Esophagus (tissue), 2 donors: ENCODE measurements at regions not wholly inside any gene's neighbourhood (a gene's known extent, or its start where the extent isn't known, plus 50 kb on each side); places are given as distances from the start of the nearest gene placed in this dataset.

Experiments
- H3K27ac ChIP-seq, 2 donors: one replicate each; pipeline ENCODE4 v1.5.1; 2013; ENCODE audit warnings: low read depth in 2 of 2, mild to moderate bottlenecking in 2 of 2, inconsistent platforms in 1 of 2, low read length in 1 of 2, moderate library complexity in 1 of 2
- H3K27me3 ChIP-seq, 2 donors: one replicate each; pipeline ENCODE4 v1.6.1; 2013; ENCODE audit warnings: low read length in 2 of 2, control low read depth in 1 of 2, mild to moderate bottlenecking in 1 of 2; ENCODE audit not compliant: insufficient read depth in 2 of 2, control insufficient read depth in 1 of 2
- H3K36me3 ChIP-seq, 2 donors: one replicate each; pipeline ENCODE4 v1.6.1; 2013; ENCODE audit warnings: low read length in 1 of 2; ENCODE audit not compliant: control insufficient read depth in 2 of 2, insufficient read depth in 2 of 2
- H3K4me1 ChIP-seq, 2 donors: one replicate each; pipeline ENCODE4 v1.6.1; 2013; ENCODE audit warnings: low read length in 1 of 2; ENCODE audit not compliant: control insufficient read depth in 2 of 2, insufficient read depth in 2 of 2
- H3K4me3 ChIP-seq, 2 donors: one replicate each; pipeline ENCODE4 v1.5.1; 2013; ENCODE audit warnings: low read length in 2 of 2, mild to moderate bottlenecking in 2 of 2, low read depth in 1 of 2, moderate library complexity in 1 of 2
- H3K9me3 ChIP-seq, 2 donors: one replicate each; pipeline ENCODE4 v1.6.1; 2013; ENCODE audit warnings: mild to moderate bottlenecking in 2 of 2, low read depth in 1 of 2, low read length in 1 of 2, moderate library complexity in 1 of 2; ENCODE audit not compliant: control insufficient read depth in 2 of 2, insufficient read depth in 1 of 2
- WGBS, 2 donors: extraction: QIAGEN DNeasy Blood & Tissue Kit; methylation state at CpG; one replicate each; pipeline ENCODE4 v1.1.7; 2013; 5-methylcytosine and 5-hydroxymethylcytosine counted together
- donor health status: healthy with polysubstance abuse.
- donor health status: Bipolar disorder and iron deficiency.

DNA sequence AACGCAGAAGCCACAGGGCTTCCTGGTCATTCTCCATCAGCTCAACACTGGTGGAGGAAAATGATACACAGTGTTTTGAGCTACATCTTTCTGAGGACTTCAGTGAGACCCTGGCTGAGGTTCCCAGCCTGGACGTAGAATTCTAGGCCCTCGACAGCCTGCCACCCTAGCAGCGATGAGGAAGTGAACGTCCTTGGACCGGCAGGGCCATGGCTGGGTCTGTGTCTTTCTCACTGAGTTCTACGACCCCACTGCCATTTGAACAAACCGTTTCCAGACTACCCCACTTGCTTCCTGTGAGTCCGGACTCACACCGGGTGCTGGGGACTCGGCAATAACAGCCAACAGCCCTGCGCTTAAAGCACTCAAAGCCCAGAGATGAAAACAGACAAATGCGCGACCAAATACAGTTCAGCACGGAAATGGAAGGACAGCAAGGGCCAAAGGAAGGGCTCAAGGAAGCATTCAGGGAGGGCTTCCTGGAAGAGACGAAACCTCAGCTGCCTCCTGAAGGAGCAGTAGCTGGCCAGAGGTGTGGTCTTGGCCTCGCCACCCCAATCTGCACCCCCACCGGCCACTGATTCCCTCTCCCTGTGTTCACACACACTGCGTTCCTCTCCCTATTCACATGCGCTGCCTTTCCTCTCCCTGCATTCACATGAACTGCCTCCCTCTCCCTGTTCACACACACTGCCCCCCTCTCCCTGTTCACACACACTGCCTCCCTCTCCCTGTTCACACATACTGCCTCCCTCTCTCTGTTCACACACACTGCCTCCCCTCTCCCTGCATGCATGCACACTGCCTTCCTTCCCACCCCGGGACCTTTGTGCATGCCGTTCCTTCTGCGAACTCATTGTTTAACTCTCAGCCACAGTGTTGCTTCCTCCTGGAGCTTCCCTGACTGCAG is 136.3 kb upstream of the PRR20G start:
- no peaks in the 10 kb centered on the region for H3K36me3 ChIP-seq
- H3K9me3 ChIP-seq, result no peaks in the 10 kb centered on the region
- no peak overlapping the region for H3K4me3 ChIP-seq
- 74 to 77% methylated on average over 23 of the region's 23 CpGs for WGBS, 2 donors
- peaks cover 0 to 3% of the 10 kb centered on the region in 2 donors for H3K27me3 ChIP-seq
- no peak overlapping the region for H3K27ac ChIP-seq
- H3K4me1 ChIP-seq, result peaks cover 0 to 4% of the 10 kb centered on the region in 2 donors

DNA sequence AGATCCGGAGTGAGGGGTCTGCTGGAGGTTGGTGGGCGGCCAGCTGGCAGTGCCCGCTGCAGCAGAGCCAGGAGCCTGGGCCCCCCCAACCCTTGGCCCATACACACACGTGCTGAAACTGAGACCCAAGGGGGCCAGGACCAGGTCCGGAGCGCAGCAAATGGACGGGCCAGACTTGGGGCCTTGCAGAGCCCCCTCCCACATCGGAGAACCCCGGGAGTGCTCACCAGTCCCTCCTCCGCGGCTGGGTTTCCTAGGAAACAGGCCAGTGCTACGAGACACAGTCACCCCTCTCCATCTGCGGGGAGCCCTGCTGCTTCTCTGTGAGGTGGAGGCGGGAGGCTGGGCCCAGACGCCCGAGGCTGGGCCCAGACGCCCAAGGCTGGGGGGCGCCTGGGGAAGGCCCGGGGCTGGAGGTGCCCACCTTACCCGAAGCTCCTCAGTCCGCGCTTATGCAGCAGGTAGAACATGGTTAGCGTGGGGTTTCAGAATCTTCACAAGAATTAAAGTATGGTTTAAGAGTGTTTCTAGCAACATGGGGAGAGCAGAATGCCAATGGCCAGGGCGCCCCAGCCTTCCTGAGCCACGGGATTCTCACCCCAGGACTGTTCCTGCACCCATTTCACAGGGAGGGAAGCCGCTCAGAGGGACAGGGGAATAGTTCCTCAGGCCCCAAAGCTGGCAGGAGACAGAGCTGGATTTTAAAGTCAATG is 135.0 kb upstream of the PRR20G start:
- no peaks in the 10 kb centered on the region for H3K27me3 ChIP-seq
- no peak overlapping the region for H3K27ac ChIP-seq
- H3K9me3 ChIP-seq, result no peaks in the 10 kb centered on the region
- no peak overlapping the region for H3K4me3 ChIP-seq
- peaks cover 0 to 4% of the 10 kb centered on the region in 2 donors for H3K4me1 ChIP-seq
- H3K36me3 ChIP-seq, result no peaks in the 10 kb centered on the region
- 59 to 65% methylated on average over 26 of the region's 26 CpGs for WGBS, 2 donors

DNA sequence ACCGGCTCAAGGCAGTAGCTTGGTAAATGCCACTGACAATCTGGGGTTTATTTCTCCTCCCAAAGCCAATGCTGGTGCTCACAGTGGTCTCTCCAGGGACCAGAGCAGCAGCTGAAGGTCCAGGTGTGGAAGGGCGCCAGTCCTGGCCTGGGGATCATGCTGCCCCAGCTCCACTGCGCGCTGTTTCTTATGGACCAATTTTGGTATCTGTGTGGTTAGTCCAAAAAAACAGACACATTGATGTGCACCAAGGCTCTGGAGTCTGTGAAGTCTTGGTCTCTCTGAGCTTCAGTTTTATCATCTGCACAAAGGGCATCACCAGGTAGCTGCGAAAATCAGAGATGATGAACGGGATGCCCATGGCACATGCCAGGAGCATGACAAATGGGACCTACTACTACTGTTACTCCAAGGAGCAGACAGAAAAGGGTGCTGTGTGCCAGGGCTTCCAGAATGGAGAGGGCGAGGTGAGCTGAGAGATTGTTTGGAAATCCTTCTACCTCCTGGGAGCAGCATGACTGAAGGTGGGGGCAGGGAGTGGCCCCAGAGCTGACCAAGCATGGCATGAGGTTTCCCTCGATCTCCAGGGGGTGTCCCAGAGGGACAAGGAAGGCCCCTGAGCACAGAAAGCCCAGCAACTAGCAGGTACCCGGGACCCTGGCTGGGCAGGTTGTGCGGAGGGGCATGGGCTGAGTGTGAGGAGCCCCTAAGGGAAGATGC is 134.3 kb upstream of the PRR20G start:
- Histone ChIP-seq H3K27ac (no peak overlapping the region), H3K36me3 (no peaks in the 10 kb centered on the region), H3K27me3 (no peaks in the 10 kb centered on the region), H3K4me3 (no peak overlapping the region), H3K9me3 (no peaks in the 10 kb centered on the region), H3K4me1 (peaks cover 0 to 4% of the 10 kb centered on the region in 2 donors)
- WGBS, 2 donors, result 62 to 69% methylated on average over 10 of the region's 10 CpGs

DNA sequence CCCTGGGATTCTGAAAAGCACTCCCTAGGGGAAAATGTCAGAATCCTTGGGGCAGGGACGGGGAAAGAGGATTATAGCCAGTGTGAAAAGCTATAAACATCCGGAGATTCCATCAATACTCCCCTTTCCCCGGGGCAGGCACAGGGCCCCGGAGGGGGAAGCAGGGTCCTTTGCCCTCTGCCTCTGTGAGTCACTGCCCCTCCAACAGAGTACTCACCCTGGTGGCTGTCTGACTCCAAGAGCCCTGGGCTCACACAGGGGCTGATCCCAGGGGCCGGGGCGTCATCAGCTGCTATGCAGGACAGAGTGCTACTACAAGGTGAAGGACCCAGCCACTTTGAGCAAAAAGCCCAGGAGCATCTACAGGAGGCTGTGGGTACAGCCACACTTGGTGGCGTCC is 133.0 kb upstream of the PRR20G start:
- no peak overlapping the region for H3K27ac ChIP-seq
- 30 to 35% methylated on average over 7 of the region's 7 CpGs for WGBS, 2 donors
- H3K27me3 ChIP-seq, result no peaks in the 10 kb centered on the region
- no peaks in the 10 kb centered on the region for H3K36me3 ChIP-seq
- no peaks in the 10 kb centered on the region for H3K4me1 ChIP-seq
- H3K4me3 ChIP-seq, result no peak overlapping the region
- H3K9me3 ChIP-seq, result no peaks in the 10 kb centered on the region

DNA sequence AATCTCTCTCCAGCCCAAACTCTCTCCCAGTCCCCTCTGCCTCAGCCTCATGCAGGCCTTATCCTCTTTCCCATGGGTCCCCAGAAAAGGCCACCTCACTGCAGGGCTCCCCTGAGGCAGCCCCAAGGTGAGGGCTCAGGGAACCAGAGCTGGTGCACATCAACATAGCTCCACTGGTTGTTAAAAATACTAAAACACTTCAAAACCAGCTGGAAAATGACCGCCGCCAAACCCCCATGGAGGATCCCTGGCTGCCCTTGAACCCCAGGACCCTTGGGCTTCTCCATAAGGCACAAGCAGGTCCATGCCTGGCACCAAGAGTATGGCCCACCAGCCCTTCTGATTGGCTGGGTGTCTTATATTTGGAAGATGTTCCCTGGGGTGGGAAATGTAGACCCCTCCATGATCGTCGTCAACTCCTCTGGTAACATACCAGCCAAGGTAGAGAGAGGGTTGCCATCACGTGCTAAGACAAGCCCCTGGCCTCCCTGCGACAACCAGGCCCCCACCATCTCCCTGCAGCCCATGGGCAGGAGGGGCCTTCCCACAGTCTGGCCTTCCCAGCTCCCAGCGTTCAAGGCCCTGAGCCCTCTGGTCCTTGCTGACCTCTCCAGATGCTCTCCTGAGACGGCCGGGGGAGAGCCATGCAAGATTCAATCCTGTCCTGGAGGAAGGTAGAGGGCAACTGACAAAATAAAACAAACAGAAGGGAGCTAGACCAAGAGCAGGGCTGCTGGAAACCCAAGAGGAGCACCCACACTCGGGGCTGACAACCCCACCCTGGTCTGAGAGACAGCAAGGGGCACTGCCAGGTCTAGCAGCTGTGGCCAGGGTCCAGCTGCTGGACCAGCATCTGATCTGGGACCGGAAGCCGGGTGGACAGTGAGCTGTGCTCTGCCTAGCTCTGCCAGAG is 132.1 kb upstream of the PRR20G start:
- WGBS, 2 donors, result 72 to 79% methylated on average over 12 of the region's 12 CpGs
- no peak overlapping the region for H3K27ac ChIP-seq
- H3K36me3 ChIP-seq, result no peaks in the 10 kb centered on the region
- H3K4me3 ChIP-seq, result no peak overlapping the region
- H3K27me3 ChIP-seq, result no peaks in the 10 kb centered on the region
- no peaks in the 10 kb centered on the region for H3K4me1 ChIP-seq
- H3K9me3 ChIP-seq, result no peaks in the 10 kb centered on the region

DNA sequence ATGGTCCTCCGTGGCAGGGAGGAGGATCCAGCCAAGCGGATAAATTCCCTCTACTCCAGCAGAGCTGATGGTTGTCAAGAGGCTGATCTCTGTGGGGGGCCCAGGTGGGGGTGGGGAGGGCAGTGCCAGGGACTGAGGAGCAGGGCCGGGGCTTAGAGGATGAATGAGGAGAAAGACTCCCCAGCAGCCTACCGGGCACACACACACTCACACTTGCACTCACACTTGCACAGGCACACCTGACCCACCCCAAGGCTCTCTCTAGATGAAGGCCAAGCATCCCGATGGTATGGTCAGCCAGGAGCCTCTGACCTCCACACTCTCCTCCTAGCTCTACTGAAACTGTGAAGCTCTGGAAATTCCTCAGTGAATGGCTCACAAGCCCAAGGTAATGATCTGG is 131.3 kb upstream of the PRR20G start:
- H3K4me3 ChIP-seq, result no peak overlapping the region
- H3K9me3 ChIP-seq, result no peaks in the 10 kb centered on the region
- no peaks in the 10 kb centered on the region for H3K36me3 ChIP-seq
- 58 to 70% methylated on average over 5 of the region's 5 CpGs for WGBS, 2 donors
- no peak overlapping the region for H3K27ac ChIP-seq
- H3K4me1 ChIP-seq, result no peaks in the 10 kb centered on the region
- no peaks in the 10 kb centered on the region for H3K27me3 ChIP-seq

DNA sequence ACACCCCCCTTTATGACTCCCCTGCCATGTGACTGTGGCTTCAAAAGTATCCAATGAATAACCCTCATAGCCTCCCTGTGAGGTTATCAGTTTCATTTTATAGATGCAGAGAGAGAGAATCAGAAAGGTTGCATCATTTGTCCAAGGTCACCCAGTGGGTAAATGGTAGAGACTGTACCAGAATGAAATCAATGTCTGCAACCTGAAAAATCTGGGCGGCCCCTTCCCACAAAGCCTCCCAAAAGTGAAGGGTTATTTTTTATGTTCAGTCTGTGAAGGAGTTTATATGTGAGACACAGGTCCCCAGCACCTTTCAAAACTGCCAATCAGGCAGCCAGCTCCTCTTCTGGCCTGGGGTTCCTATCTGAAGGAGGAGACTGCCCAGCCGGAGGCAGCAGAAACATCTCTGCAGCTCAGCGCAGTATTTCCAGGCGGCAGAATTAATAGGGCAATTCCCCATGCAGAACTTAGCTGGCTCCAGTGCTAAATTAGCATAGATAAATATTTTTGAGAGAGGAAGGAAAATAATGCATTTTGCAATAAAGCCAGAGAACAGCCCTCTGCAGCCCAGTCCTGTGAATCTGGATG is 130.8 kb upstream of the PRR20G start:
- 72 to 73% methylated on average over 4 of the region's 4 CpGs for WGBS, 2 donors
- Histone ChIP-seq H3K4me3 (no peak overlapping the region), H3K4me1 (no peaks in the 10 kb centered on the region), H3K9me3 (no peaks in the 10 kb centered on the region), H3K27me3 (peaks cover 0 to 2% of the 10 kb centered on the region in 2 donors), H3K27ac (no peak overlapping the region), H3K36me3 (no peaks in the 10 kb centered on the region)

DNA sequence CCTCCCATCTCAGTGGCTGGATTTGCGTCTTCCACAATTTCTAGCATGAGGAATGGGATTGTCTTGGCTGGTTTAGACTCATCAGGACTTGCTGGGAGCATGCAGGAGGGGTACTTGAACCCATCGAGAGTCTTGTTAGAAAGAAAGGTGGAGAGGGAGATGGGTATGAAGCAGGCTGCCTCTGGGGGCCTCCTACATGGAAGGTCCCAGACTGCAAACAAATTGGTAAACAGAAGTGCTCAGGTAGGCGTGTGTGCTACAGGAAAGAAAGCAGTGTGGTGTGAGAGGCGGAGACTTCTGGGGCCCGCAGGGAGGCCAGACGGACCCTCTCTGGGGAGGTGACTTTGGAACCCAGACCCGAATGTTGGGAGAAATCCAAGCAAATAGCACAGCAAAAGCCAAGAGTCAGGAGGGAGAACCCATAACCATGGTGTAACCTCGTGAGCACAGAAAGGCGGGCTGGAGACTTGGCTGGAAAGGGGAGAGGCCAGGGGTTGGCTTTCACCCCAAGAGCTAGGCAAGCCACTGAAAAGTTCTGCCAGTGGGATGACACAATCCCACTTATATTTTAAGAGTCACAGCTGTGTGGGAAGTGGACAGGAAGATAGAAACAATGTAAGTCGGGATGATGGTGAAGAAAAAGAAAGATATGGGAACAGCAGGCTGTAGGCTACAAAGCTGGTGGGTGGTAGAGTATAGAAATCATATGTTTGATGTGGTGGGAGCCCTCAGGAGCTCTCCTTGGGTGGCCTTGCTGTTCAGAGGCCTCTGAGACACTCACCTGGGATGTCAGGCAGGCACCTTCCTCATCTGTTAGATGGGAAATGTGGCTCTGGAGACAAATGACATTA is 130.1 kb upstream of the PRR20G start:
- Histone ChIP-seq H3K27ac (no peak overlapping the region), H3K4me3 (no peak overlapping the region), H3K36me3 (no peaks in the 10 kb centered on the region), H3K9me3 (no peaks in the 10 kb centered on the region), H3K27me3 (peaks cover 0 to 2% of the 10 kb centered on the region in 2 donors), H3K4me1 (no peaks in the 10 kb centered on the region)
- WGBS, 2 donors, result 53 to 60% methylated on average over 10 of the region's 10 CpGs
